Endodermal cell (in vitro differentiated cells): ENCODE measurements at regions not wholly inside any gene's neighbourhood (a gene's known extent, or its start where the extent isn't known, plus 50 kb on each side); places are given as distances from the start of the nearest gene placed in this dataset.
A peak's percentile ranks its signal among the peaks of the same experiment; 100 is the strongest.

Source experiments
- DNase-seq: peaks from one replicate; pipeline ENCODE4 v3.0.0-alpha.2; 2017
- H3K27ac ChIP-seq: 2 replicates; pipeline ENCODE4 v1.5.1; 2013; ENCODE audit warnings: mild to moderate bottlenecking, low read depth, low read length, moderate library complexity
- H3K27me3 ChIP-seq: 2 replicates; pipeline ENCODE4 v1.6.1; 2013; ENCODE audit warnings: mild to moderate bottlenecking, low read length, moderate library complexity; ENCODE audit not compliant: insufficient read depth, control insufficient read depth, poor library complexity, severe bottlenecking
- H3K36me3 ChIP-seq: 2 replicates; pipeline ENCODE4 v1.7.0; 2013; ENCODE audit warnings: mild to moderate bottlenecking, low read length, moderate library complexity; ENCODE audit not compliant: control insufficient read depth, insufficient read depth
- H3K4me1 ChIP-seq: one replicate; pipeline ENCODE4 v1.7.0; 2013; ENCODE audit warnings: low read length; ENCODE audit not compliant: control insufficient read depth, insufficient read depth
- H3K4me3 ChIP-seq: 2 replicates; pipeline ENCODE4 v1.5.1; 2013; ENCODE audit warnings: mild to moderate bottlenecking, low read length, moderate library complexity
- H3K9ac ChIP-seq: 2 replicates; pipeline ENCODE4 v1.6.1; 2013; ENCODE audit warnings: mild to moderate bottlenecking, low read length, moderate library complexity; ENCODE audit not compliant: poor library complexity, severe bottlenecking; ENCODE audit errors: extremely low read depth
- H3K9me3 ChIP-seq: 2 replicates; pipeline ENCODE4 v1.6.1; 2013; ENCODE audit warnings: mild to moderate bottlenecking, low read length, moderate library complexity; ENCODE audit not compliant: control insufficient read depth
- H3K27ac Mint-ChIP-seq: 2 replicates; pipeline ENCODE4 v1.8.0; 2020; ENCODE audit warnings: mixed read lengths
- H3K27me3 Mint-ChIP-seq: 2 replicates; pipeline ENCODE4 v1.8.0; 2021; ENCODE audit warnings: mild to moderate bottlenecking, mixed read lengths; ENCODE audit not compliant: insufficient read depth
- H3K36me3 Mint-ChIP-seq: 2 replicates; pipeline ENCODE4 v1.8.0; 2020; ENCODE audit warnings: low read depth, mixed read lengths
- H3K4me1 Mint-ChIP-seq: 2 replicates; pipeline ENCODE4 v1.8.0; 2020; ENCODE audit warnings: mixed read lengths
- H3K4me3 Mint-ChIP-seq: 2 replicates; pipeline ENCODE4 v1.8.0; 2020; ENCODE audit warnings: mild to moderate bottlenecking, moderate library complexity, mixed read lengths
- H3K9me3 Mint-ChIP-seq: 2 replicates; pipeline ENCODE4 v1.8.0; 2020; ENCODE audit warnings: mild to moderate bottlenecking, mixed read lengths
- WGBS, 2 experiments: methylation state at CpG; one replicate each; pipeline versions ENCODE4 v1.1.5 to v1.1.7; 2013; ENCODE audit warnings: missing lambda C conversion rate in 2 of 2, mixed read lengths in 1 of 2; ENCODE audit not compliant: insufficient coverage in 1 of 2, insufficient read length in 1 of 2; 5-methylcytosine and 5-hydroxymethylcytosine counted together
- TF ChIP-seq, protein P1 (sequence below): fragments of 200-600 bp; sonication (generic); conservative IDR thresholded peaks from 2 replicates; pipeline ENCODE4 v1.5.0; 2021; ENCODE audit warnings: antibody characterized with exemption, mild to moderate bottlenecking

DNA sequence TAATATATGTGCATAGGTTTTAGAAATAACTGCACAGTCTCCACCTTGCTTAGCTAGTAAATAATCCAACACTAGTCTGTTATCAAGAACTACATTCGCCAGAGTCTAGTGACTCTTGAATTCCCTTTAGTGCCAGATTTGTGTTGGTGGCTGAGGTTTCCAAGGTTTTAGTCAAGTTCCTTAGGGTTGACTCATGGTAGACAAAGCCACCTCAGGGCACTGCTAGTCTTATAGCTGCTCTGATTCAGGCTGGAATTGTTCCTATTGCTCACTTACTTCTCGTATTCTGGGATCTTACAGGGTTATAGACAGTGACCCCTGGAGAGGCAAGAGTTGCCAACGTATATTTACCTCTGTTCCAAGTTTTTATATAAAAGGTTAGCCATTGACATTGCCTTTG, 1369.8 kb upstream of the CDH9 start:
- H3K27ac Mint-ChIP-seq = no peak overlapping the region
- Histone ChIP-seq H3K36me3 (no peaks in the 10 kb centered on the region), H3K27ac (no peak overlapping the region), H3K4me3 (peak overlapping the region; percentile 21), H3K4me1 (peaks cover 3% of the 10 kb centered on the region), H3K9me3 (peaks cover 30% of the 10 kb centered on the region), H3K9ac (no peak overlapping the region), H3K27me3 (no peaks in the 10 kb centered on the region)
- H3K9me3 Mint-ChIP-seq = peaks cover 39% of the 10 kb centered on the region
- TF ChIP-seq, protein P1, sequence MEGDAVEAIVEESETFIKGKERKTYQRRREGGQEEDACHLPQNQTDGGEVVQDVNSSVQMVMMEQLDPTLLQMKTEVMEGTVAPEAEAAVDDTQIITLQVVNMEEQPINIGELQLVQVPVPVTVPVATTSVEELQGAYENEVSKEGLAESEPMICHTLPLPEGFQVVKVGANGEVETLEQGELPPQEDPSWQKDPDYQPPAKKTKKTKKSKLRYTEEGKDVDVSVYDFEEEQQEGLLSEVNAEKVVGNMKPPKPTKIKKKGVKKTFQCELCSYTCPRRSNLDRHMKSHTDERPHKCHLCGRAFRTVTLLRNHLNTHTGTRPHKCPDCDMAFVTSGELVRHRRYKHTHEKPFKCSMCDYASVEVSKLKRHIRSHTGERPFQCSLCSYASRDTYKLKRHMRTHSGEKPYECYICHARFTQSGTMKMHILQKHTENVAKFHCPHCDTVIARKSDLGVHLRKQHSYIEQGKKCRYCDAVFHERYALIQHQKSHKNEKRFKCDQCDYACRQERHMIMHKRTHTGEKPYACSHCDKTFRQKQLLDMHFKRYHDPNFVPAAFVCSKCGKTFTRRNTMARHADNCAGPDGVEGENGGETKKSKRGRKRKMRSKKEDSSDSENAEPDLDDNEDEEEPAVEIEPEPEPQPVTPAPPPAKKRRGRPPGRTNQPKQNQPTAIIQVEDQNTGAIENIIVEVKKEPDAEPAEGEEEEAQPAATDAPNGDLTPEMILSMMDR = no peak
- H3K4me3 Mint-ChIP-seq = no peak overlapping the region
- DNase-seq = no peak
- no peaks in the 10 kb centered on the region for H3K27me3 Mint-ChIP-seq
- H3K4me1 Mint-ChIP-seq = peaks cover 16% of the 10 kb centered on the region
- peaks cover 3% of the 10 kb centered on the region for H3K36me3 Mint-ChIP-seq
- WGBS, 2 experiments = 82 to 94% methylated on average over 2 to 3 of the region's 3 CpGs

DNA sequence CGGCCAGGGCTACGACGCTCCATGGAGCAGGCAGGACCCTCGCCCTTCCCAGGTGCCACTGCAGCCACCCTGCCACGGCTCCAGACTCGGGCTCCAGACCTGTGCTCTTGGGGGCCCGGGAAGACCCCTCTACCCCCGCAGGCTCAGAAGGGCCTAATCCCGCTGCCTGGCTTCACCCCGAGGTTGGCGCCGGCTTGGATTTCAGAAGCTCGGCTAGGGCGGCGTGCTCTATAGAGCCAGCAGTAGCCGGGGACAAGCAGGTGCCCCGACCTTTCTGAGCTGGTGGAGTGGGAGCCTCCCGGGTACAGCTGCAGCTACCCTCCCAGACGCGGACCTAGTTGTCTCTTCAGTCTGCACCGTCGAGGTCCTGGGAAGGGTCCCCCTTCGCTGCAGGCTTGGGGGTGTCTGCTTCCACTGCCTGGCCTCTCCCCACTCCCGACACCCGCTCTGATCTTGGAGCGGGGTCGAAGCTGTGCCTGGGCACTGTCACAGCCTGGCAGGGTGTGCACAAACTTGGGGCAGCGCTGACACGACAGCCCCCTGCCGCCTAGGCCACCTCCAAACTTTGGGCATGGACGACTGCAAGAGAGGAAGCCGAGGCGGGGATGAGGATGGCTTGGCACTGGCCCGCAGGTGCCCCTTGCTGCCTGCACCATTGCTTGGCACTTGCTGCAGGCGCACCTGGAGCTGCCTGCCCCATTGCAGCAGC, 1366.1 kb upstream of the CDH9 start:
- TF ChIP-seq, protein P1 = no peak
- 94 to 96% methylated on average over 19 to 35 of the region's 35 CpGs for WGBS, 2 experiments
- peak overlapping the region; percentile 92 for H3K27ac ChIP-seq
- H3K27me3 ChIP-seq = peaks cover 13% of the 10 kb centered on the region
- H3K9ac ChIP-seq = no peak overlapping the region
- peaks cover 3% of the 10 kb centered on the region for H3K36me3 Mint-ChIP-seq
- H3K9me3 Mint-ChIP-seq = peaks cover 20% of the 10 kb centered on the region
- H3K4me3 Mint-ChIP-seq = no peak overlapping the region
- peaks cover 2% of the 10 kb centered on the region for H3K27me3 Mint-ChIP-seq
- no peaks in the 10 kb centered on the region for H3K36me3 ChIP-seq
- H3K9me3 ChIP-seq = peaks cover 24% of the 10 kb centered on the region
- H3K4me3 ChIP-seq = no peak overlapping the region
- no peak overlapping the region for H3K27ac Mint-ChIP-seq
- DNase-seq = no peak
- H3K4me1 ChIP-seq = peaks cover 3% of the 10 kb centered on the region
- H3K4me1 Mint-ChIP-seq = peaks cover 32% of the 10 kb centered on the region

GRCh38 chr5:28403846-28404245, 1365.5 kb upstream of the CDH9 start:
- peak; percentile 61 for DNase-seq
- H3K4me3 Mint-ChIP-seq = no peak overlapping the region
- H3K9ac ChIP-seq = no peak overlapping the region
- H3K4me1 Mint-ChIP-seq = peaks cover 32% of the 10 kb centered on the region
- peaks cover 16% of the 10 kb centered on the region for H3K9me3 Mint-ChIP-seq
- H3K27me3 ChIP-seq = peaks cover 19% of the 10 kb centered on the region
- 66 to 72% methylated on average over 4 to 5 of the region's 5 CpGs for WGBS, 2 experiments
- peak overlapping the region; percentile 67 for H3K27ac Mint-ChIP-seq
- peaks cover 3% of the 10 kb centered on the region for H3K4me1 ChIP-seq
- TF ChIP-seq, protein P1 = no peak
- peaks cover 2% of the 10 kb centered on the region for H3K27me3 Mint-ChIP-seq
- peak overlapping the region; percentile 92 for H3K27ac ChIP-seq
- H3K4me3 ChIP-seq = no peak overlapping the region
- H3K36me3 ChIP-seq = no peaks in the 10 kb centered on the region
- H3K9me3 ChIP-seq = peaks cover 19% of the 10 kb centered on the region
- peaks cover 3% of the 10 kb centered on the region for H3K36me3 Mint-ChIP-seq
